MG63 (cell line): ENCODE measurements at regions not wholly inside any gene's neighbourhood (a gene's known extent, or its start where the extent isn't known, plus 50 kb on each side); places are given as distances from the start of the nearest gene placed in this dataset.

Source experiments
- DNase-seq: peaks from one replicate; pipeline ENCODE4 v3.0.0-alpha.2; 2020
- H3K27me3 ChIP-seq: fragments of 250-450 bp; sonication (Bioruptor Pico); 2 replicates; pipeline ENCODE4 v1.5.1; 2020; ENCODE audit warnings: mild to moderate bottlenecking, moderate library complexity
- H3K36me3 ChIP-seq: fragments of 250-450 bp; sonication (Bioruptor Pico); 2 replicates; pipeline ENCODE4 v1.5.1; 2020; ENCODE audit warnings: mild to moderate bottlenecking, moderate library complexity
- H3K4me3 ChIP-seq: fragments of 250-450 bp; sonication (Bioruptor Pico); 2 replicates; pipeline ENCODE4 v1.5.1; 2020; ENCODE audit warnings: mild to moderate bottlenecking, moderate library complexity
- H3K9me3 ChIP-seq: fragments of 250-450 bp; sonication (Bioruptor Pico); 2 replicates; pipeline ENCODE4 v1.5.1; 2020; ENCODE audit warnings: mild to moderate bottlenecking, moderate library complexity

- no peak for DNase-seq
- Histone ChIP-seq H3K4me3 (no peak overlapping the region), H3K27me3 (no peaks in the 10 kb centered on the region)
These were observed 173.3 kb upstream of the PIEZO2 start for GRCh38 chr18:11322716-11323115.

DNA sequence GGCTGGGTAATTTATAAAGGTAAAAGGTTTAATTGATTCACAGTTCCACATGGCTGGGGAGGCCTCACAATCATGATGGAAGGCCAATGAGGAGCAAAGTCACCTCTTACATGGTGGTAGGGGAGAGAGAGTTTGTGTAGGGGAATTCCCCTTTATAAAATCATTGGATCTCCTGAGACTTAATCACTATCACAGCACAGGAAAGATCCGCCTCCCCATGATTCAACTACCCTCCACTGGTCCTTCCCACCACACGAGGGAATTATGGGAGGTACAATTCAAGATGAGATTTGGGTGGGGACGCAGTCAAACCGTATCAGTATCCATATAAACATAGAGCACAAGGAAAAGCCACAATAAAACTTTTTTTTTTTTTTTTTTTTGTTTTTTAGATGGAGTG is 172.6 kb upstream of the PIEZO2 start:
- Histone ChIP-seq H3K9me3 (no peaks in the 10 kb centered on the region), H3K36me3 (no peaks in the 10 kb centered on the region), H3K27me3 (no peaks in the 10 kb centered on the region), H3K4me3 (no peak overlapping the region)
- no peak for DNase-seq

More at GRCh38 chr18:11322716-11323115, 173.3 kb upstream of the PIEZO2 start:
- H3K36me3 ChIP-seq = no peaks in the 10 kb centered on the region
- no peaks in the 10 kb centered on the region for H3K9me3 ChIP-seq

GRCh38 chr18:11320986-11321385 is 171.6 kb upstream of the PIEZO2 start:
- Histone ChIP-seq H3K36me3 (no peaks in the 10 kb centered on the region), H3K9me3 (no peaks in the 10 kb centered on the region), H3K27me3 (no peaks in the 10 kb centered on the region), H3K4me3 (no peak overlapping the region)
- peak; percentile 22 for DNase-seq

DNA sequence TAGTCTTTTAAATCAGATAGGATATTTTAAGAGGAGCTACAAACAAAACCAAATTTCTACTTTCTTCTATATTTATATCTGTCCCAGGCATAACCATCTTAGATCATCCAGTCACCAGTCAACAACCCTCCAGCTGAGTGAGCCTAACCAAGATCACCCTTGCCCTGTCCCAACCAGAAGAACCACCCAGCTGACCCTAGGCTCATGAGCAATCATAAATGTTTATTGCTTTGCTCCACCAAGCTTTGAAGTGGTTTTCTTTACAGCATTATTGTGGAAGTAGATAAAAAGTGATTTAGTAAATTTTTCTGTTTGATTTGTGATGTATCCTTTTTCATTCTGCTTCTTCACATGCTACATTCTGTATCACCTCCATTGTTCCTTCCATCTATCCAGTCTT is 167.2 kb upstream of the PIEZO2 start:
- Histone ChIP-seq H3K9me3 (no peaks in the 10 kb centered on the region), H3K4me3 (no peak overlapping the region), H3K36me3 (no peaks in the 10 kb centered on the region), H3K27me3 (no peaks in the 10 kb centered on the region)
- DNase-seq = no peak

DNA sequence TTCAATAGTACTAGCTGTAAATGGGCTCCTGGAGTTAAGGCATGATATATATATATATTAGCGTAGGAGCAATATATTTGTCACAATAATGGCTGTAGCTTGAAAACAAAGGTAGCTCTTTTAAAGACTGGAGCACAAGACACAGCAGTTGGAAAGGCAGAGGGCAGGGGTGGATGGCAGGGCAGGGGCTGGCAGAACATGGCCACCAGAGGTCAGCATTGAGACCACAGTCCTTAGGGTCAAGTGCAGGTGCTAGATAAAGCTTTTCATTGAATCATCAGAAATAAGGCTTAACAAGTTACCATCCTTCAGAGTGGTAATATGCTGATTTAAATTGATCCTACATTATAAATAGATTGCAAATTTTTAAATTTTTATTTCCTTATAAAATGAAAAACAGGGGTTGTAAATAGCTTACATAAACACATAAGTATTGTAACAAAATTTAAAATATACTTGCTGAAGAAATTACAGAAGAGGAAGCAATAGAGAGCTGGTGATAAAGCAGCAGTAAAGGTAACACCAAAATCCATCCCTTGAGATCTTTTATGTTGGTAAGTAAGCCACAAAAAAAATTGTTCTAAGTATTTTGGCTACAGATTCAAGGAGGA is 161.2 kb upstream of the PIEZO2 start:
- DNase-seq = peak; percentile 47
- Histone ChIP-seq H3K36me3 (no peaks in the 10 kb centered on the region), H3K9me3 (no peaks in the 10 kb centered on the region), H3K4me3 (no peak overlapping the region), H3K27me3 (no peaks in the 10 kb centered on the region)

- H3K9me3 ChIP-seq = no peaks in the 10 kb centered on the region
- no peak for DNase-seq
- no peaks in the 10 kb centered on the region for H3K36me3 ChIP-seq
- H3K27me3 ChIP-seq = no peaks in the 10 kb centered on the region
- no peak overlapping the region for H3K4me3 ChIP-seq
These were observed 159.8 kb upstream of the PIEZO2 start for GRCh38 chr18:11309172-11309571.

- DNase-seq = no peak
These were observed 159.1 kb upstream of the PIEZO2 start for GRCh38 chr18:11308499-11308898.

GRCh38 chr18:11307716-11308115 is 158.3 kb upstream of the PIEZO2 start:
- no peak for DNase-seq
- Histone ChIP-seq H3K36me3 (no peaks in the 10 kb centered on the region), H3K9me3 (no peaks in the 10 kb centered on the region), H3K27me3 (no peaks in the 10 kb centered on the region), H3K4me3 (no peak overlapping the region)

More at GRCh38 chr18:11308499-11308898, 159.1 kb upstream of the PIEZO2 start:
- Histone ChIP-seq H3K36me3 (no peaks in the 10 kb centered on the region), H3K9me3 (no peaks in the 10 kb centered on the region), H3K27me3 (no peaks in the 10 kb centered on the region), H3K4me3 (no peak overlapping the region)

DNA sequence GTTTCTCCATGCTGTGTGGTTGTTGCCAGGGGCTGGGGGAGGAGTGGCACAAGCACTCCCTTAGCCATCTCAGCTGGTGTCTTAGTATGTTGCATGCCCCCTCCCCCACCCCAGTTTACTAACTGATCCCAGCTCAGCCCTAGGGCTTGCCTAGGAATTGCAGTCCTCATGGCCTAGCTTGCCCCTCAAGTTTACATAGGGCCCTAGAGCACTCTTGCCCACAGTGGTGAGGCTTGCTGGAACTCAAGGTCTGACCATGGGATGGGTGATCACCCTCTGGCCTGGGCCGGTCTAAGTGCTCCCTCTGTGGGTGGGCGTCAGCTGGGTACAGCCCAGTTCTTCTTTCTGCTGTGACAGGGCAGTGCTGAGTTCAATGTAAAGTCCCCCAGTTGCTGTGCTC is 156.1 kb upstream of the PIEZO2 start:
- Histone ChIP-seq H3K4me3 (no peak overlapping the region), H3K36me3 (no peaks in the 10 kb centered on the region), H3K9me3 (no peaks in the 10 kb centered on the region; the same call in 1 of the 2 replicates), H3K27me3 (no peaks in the 10 kb centered on the region)
- DNase-seq = no peak

DNA sequence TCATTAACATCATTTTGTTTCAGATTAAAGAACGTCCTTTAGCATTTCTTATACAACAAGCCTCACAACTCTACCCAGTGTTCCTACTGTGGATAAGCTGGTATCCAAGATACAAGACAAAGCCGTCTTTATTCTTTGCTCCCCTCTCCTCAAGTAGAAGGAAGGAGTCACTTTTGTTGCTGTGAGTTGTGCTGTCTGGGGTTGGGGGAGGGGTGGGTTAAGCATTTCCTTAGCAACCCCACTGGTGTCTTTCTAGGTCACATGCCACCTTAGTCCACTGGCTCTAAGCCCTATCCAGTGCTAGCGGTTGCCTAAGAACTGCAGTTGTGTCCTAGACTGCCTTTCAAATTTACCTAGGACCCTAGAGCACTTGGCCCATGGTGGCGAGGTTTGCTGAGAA is 155.6 kb upstream of the PIEZO2 start:
- H3K9me3 ChIP-seq = no peaks in the 10 kb centered on the region; the same call in 1 of the 2 replicates
- H3K4me3 ChIP-seq = no peak overlapping the region
- H3K36me3 ChIP-seq = no peaks in the 10 kb centered on the region
- no peaks in the 10 kb centered on the region for H3K27me3 ChIP-seq
- DNase-seq = no peak

GRCh38 chr18:11296946-11297345 is 147.6 kb upstream of the PIEZO2 start:
- DNase-seq = no peak
- no peak overlapping the region for H3K4me3 ChIP-seq
- H3K9me3 ChIP-seq = no peaks in the 10 kb centered on the region; the same call in none of the 2 replicates
- H3K27me3 ChIP-seq = no peaks in the 10 kb centered on the region
- no peaks in the 10 kb centered on the region for H3K36me3 ChIP-seq

DNA sequence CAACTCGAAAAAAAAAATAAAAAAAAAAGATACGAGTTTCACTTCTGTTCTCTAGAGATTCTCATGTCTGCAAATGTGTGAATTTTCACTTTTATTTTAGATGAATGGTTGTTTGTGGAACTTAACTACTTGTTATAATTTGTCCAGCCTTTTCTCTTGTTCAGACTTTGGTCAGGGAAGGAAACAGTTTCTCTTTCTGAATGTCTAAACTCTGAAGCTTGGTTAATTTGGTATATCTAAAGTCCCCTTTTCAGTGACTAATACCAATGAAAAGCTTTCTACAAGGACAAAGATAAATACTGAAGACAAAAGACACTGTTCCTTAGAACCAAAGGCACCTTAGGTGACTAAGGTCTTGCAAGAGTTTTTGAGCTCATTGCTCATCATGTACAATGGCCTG is 144.4 kb upstream of the PIEZO2 start:
- Histone ChIP-seq H3K36me3 (no peaks in the 10 kb centered on the region), H3K27me3 (no peaks in the 10 kb centered on the region), H3K4me3 (no peak overlapping the region), H3K9me3 (no peaks in the 10 kb centered on the region; the same call in 1 of the 2 replicates)
- DNase-seq = no peak

DNA sequence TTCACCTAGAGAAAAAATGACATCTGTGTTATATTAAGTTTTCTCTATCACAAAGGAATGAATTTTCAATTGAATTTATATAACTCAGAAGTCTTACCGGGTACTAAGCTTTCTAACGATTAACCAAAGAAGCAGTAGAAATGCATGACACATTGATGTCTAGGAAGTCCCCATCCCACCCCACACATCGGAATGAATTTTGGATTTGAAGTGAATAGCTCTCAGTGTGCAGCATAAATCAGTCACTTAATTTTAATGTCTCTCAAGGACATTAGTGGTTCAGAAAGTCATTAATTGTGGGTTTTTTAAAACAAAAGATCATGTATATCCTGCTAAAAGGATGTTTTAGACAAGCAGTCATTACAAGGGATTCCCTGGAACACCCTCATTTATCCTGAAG is 141.4 kb upstream of the PIEZO2 start:
- Histone ChIP-seq H3K4me3 (no peak overlapping the region), H3K9me3 (no peaks in the 10 kb centered on the region), H3K27me3 (no peaks in the 10 kb centered on the region), H3K36me3 (no peaks in the 10 kb centered on the region)
- no peak for DNase-seq

GRCh38 chr18:11289248-11289647 is 139.9 kb upstream of the PIEZO2 start:
- H3K27me3 ChIP-seq = no peaks in the 10 kb centered on the region
- DNase-seq = no peak
- no peak overlapping the region for H3K4me3 ChIP-seq
- H3K36me3 ChIP-seq = no peaks in the 10 kb centered on the region
- H3K9me3 ChIP-seq = no peaks in the 10 kb centered on the region

- no peak for DNase-seq
- Histone ChIP-seq H3K27me3 (no peaks in the 10 kb centered on the region), H3K4me3 (no peak overlapping the region), H3K36me3 (no peaks in the 10 kb centered on the region), H3K9me3 (no peaks in the 10 kb centered on the region)
These were observed 139.0 kb upstream of the PIEZO2 start for GRCh38 chr18:11288401-11288800.

GRCh38 chr18:11286431-11286830 is 137.1 kb upstream of the PIEZO2 start:
- H3K36me3 ChIP-seq = no peaks in the 10 kb centered on the region
- H3K27me3 ChIP-seq = no peaks in the 10 kb centered on the region
- no peak overlapping the region for H3K4me3 ChIP-seq
- H3K9me3 ChIP-seq = no peaks in the 10 kb centered on the region
- no peak for DNase-seq

- DNase-seq = no peak
- no peaks in the 10 kb centered on the region for H3K9me3 ChIP-seq
- no peaks in the 10 kb centered on the region for H3K36me3 ChIP-seq
- no peak overlapping the region for H3K4me3 ChIP-seq
- no peaks in the 10 kb centered on the region for H3K27me3 ChIP-seq
These were observed 135.4 kb upstream of the PIEZO2 start for GRCh38 chr18:11284811-11285210.

- H3K9me3 ChIP-seq = no peaks in the 10 kb centered on the region
- H3K27me3 ChIP-seq = no peaks in the 10 kb centered on the region
- DNase-seq = no peak
- no peaks in the 10 kb centered on the region for H3K36me3 ChIP-seq
- no peak overlapping the region for H3K4me3 ChIP-seq
These were observed 135.0 kb upstream of the PIEZO2 start for GRCh38 chr18:11284349-11284748.
